PC-9 (cell line): ENCODE measurements at regions not wholly inside any gene's neighbourhood (a gene's known extent, or its start where the extent isn't known, plus 50 kb on each side); places are given as distances from the start of the nearest gene placed in this dataset.

Experiments
- CTCF ChIP-seq: fragments of 200-600 bp; sonication (generic); conservative IDR thresholded peaks from 2 replicates; pipeline ENCODE4 v1.6.1; 2017; ENCODE audit warnings: mixed run types, antibody characterized with exemption, mild to moderate bottlenecking, moderate library complexity
- EZH2 ChIP-seq: fragments of 200-600 bp; sonication (generic); IDR thresholded peaks from 2 replicates; pipeline ENCODE4 v1.8.0; 2017; ENCODE audit warnings: antibody characterized with exemption, low read depth

GRCh38 chr18:57961876-57962505, 82.0 kb upstream of the NEDD4L start:
- TF ChIP-seq CTCF (no peak), EZH2 (no peak)
